ENCODE measurements at regions not wholly inside any gene's neighbourhood (a gene's known extent, or its start where the extent isn't known, plus 50 kb on each side); places are given as distances from the start of the nearest gene placed in this dataset.

GRCh38 chr15:46872981-46873330, 844.3 kb upstream of the SEMA6D start:
- H3K27ac ChIP-seq: no peak overlapping the region
- TF ChIP-seq CTCF (IDR thresholded peaks at IDR 0.05) (no peak), ZFX (IDR thresholded peaks at IDR 0.05; ENCODE audit: borderline replicate concordance) (no peak)

GRCh38 chr15:46879032-46879770, 838.1 kb upstream of the SEMA6D start:
- H3K27ac ChIP-seq: no peak overlapping the region

GRCh38 chr15:46880791-46881190, 836.5 kb upstream of the SEMA6D start:
- no peak for TF ChIP-seq ZFX (IDR thresholded peaks at IDR 0.05; ENCODE audit: borderline replicate concordance)
- no peak for TF ChIP-seq CTCF (IDR thresholded peaks at IDR 0.05)

More at GRCh38 chr15:46879032-46879770, 838.1 kb upstream of the SEMA6D start:
- TF ChIP-seq ZFX (IDR thresholded peaks at IDR 0.05; ENCODE audit: borderline replicate concordance) (no peak), CTCF (IDR thresholded peaks at IDR 0.05) (no peak)

GRCh38 chr15:46892621-46893160, 824.6 kb upstream of the SEMA6D start:
- H3K27ac ChIP-seq: no peak overlapping the region
- TF ChIP-seq ZFX (IDR thresholded peaks at IDR 0.05; ENCODE audit: borderline replicate concordance) (no peak), CTCF (IDR thresholded peaks at IDR 0.05) (no peak)

More at GRCh38 chr15:46880791-46881190, 836.5 kb upstream of the SEMA6D start:
- no peak overlapping the region for H3K27ac ChIP-seq

GRCh38 chr15:46894644-46895043, 822.7 kb upstream of the SEMA6D start:
- H3K27ac ChIP-seq: no peak overlapping the region
- no peak for TF ChIP-seq ZFX (IDR thresholded peaks at IDR 0.05; ENCODE audit: borderline replicate concordance)

- TF ChIP-seq ZFX (IDR thresholded peaks at IDR 0.05; ENCODE audit: borderline replicate concordance): no peak
- no peak for TF ChIP-seq CTCF (IDR thresholded peaks at IDR 0.05)
- no peak overlapping the region for H3K27ac ChIP-seq
Measured at GRCh38 chr15:46897266-46897665, 820.0 kb upstream of the SEMA6D start.

GRCh38 chr15:46901001-46901400, 816.3 kb upstream of the SEMA6D start:
- H3K27ac ChIP-seq: no peak overlapping the region
- TF ChIP-seq CTCF (IDR thresholded peaks at IDR 0.05) (no peak), ZFX (IDR thresholded peaks at IDR 0.05; ENCODE audit: borderline replicate concordance) (no peak)
